H9 (cell line): ENCODE measurements at regions not wholly inside any gene's neighbourhood (a gene's known extent, or its start where the extent isn't known, plus 50 kb on each side); places are given as distances from the start of the nearest gene placed in this dataset.

Source experiments
- DNase-seq: peaks from one replicate; pipeline ENCODE4 v3.0.0-alpha.2; 2017
- H2AFZ ChIP-seq: one replicate; pipeline ENCODE4 v1.6.1; 2013; ENCODE audit warnings: mild to moderate bottlenecking, low read length, control low read depth, moderate library complexity
- H2AK5ac ChIP-seq: 2 replicates; pipeline ENCODE4 v1.6.1; 2013; ENCODE audit warnings: low read length, control low read depth, mixed read lengths; ENCODE audit not compliant: insufficient read length
- H2BK120ac ChIP-seq: one replicate; pipeline ENCODE4 v1.6.1; 2013; ENCODE audit warnings: low read depth, mild to moderate bottlenecking, low read length, control low read depth, inconsistent platforms; ENCODE audit not compliant: poor library complexity, severe bottlenecking
- H2BK12ac ChIP-seq: 2 replicates; pipeline ENCODE4 v1.6.1; 2013; ENCODE audit warnings: low read length, control low read depth, mixed read lengths, low read depth; ENCODE audit not compliant: insufficient read length
- H2BK15ac ChIP-seq: 2 replicates; pipeline ENCODE4 v1.6.1; 2013; ENCODE audit warnings: low read depth, low read length, control low read depth
- H2BK20ac ChIP-seq: one replicate; pipeline ENCODE4 v1.6.1; 2013; ENCODE audit warnings: low read depth, mild to moderate bottlenecking, low read length, control low read depth, inconsistent platforms; ENCODE audit not compliant: poor library complexity, severe bottlenecking
- H2BK5ac ChIP-seq: 2 replicates; pipeline ENCODE4 v1.6.1; 2013; ENCODE audit warnings: low read length, control low read depth, mixed read lengths; ENCODE audit not compliant: insufficient read length
- H3K14ac ChIP-seq: 2 replicates; pipeline ENCODE4 v1.6.1; 2013; ENCODE audit warnings: low read length, control low read depth; ENCODE audit not compliant: insufficient read depth
- H3K18ac ChIP-seq: 2 replicates; pipeline ENCODE4 v1.6.1; 2013; ENCODE audit warnings: low read depth, mild to moderate bottlenecking, mixed read lengths, low read length, control low read depth; ENCODE audit not compliant: insufficient read length
- H3K23ac ChIP-seq: 2 replicates; pipeline ENCODE4 v1.6.1; 2013; ENCODE audit warnings: low read length, control low read depth, mixed read lengths, low read depth; ENCODE audit not compliant: insufficient read length
- H3K23me2 ChIP-seq: 2 replicates; pipeline ENCODE4 v1.6.1; 2013; ENCODE audit warnings: low read depth, mild to moderate bottlenecking, mixed read lengths, low read length, control low read depth; ENCODE audit not compliant: insufficient read length, poor library complexity, severe bottlenecking
- H3K27ac ChIP-seq: 2 replicates; pipeline ENCODE4 v1.5.1; 2013; ENCODE audit warnings: low read length, control low read depth, mixed read lengths, low read depth; ENCODE audit not compliant: insufficient read length
- H3K27me3 ChIP-seq: 2 replicates; pipeline ENCODE4 v1.6.1; 2013; ENCODE audit warnings: low read length, control low read depth, inconsistent platforms; ENCODE audit not compliant: insufficient read depth
- H3K4ac ChIP-seq: 2 replicates; pipeline ENCODE4 v1.6.1; 2013; ENCODE audit warnings: low read depth, mild to moderate bottlenecking, control low read depth, inconsistent platforms, low read length, moderate library complexity
- H3K4me1 ChIP-seq: 2 replicates; pipeline ENCODE4 v1.6.1; 2013; ENCODE audit warnings: low read length, control low read depth, inconsistent platforms; ENCODE audit not compliant: insufficient read depth
- H3K4me2 ChIP-seq: 2 replicates; pipeline ENCODE4 v1.6.1; 2013; ENCODE audit warnings: low read length, control low read depth, mixed read lengths; ENCODE audit not compliant: insufficient read length, insufficient read depth
- H3K56ac ChIP-seq: 2 replicates; pipeline ENCODE4 v1.6.1; 2013; ENCODE audit warnings: low read depth, mild to moderate bottlenecking, mixed read lengths, low read length, control low read depth; ENCODE audit not compliant: insufficient read length
- H3K79me1 ChIP-seq: 2 replicates; pipeline ENCODE4 v1.6.1; 2013; ENCODE audit warnings: low read depth, mild to moderate bottlenecking, moderate library complexity, low read length, control low read depth, inconsistent platforms; ENCODE audit not compliant: insufficient read depth, poor library complexity, severe bottlenecking
- H3K79me2 ChIP-seq: 2 replicates; pipeline ENCODE4 v1.6.1; 2013; ENCODE audit warnings: low read length, control low read depth, inconsistent platforms; ENCODE audit not compliant: insufficient read depth
- H3K9ac ChIP-seq: 2 replicates; pipeline ENCODE4 v1.6.1; 2013; ENCODE audit warnings: low read length, control low read depth, mixed read lengths; ENCODE audit not compliant: insufficient read length; ENCODE audit errors: extremely low read depth
- H3K9me3 ChIP-seq: one replicate; pipeline ENCODE4 v1.6.1; 2013; ENCODE audit warnings: low read depth, low read length, inconsistent platforms; ENCODE audit not compliant: control insufficient read depth
- H3T11ph ChIP-seq: one replicate; pipeline ENCODE4 v1.6.1; 2013; ENCODE audit warnings: mild to moderate bottlenecking, low read length, control low read depth, inconsistent platforms
- H4K20me1 ChIP-seq: one replicate; pipeline ENCODE4 v1.6.1; 2013; ENCODE audit not compliant: control insufficient read depth, insufficient read length, insufficient read depth
- H4K5ac ChIP-seq: 2 replicates; pipeline ENCODE4 v1.6.1; 2013; ENCODE audit warnings: low read depth, mild to moderate bottlenecking, mixed read lengths, low read length, control low read depth; ENCODE audit not compliant: insufficient read length
- H4K8ac ChIP-seq: replicated peaks from 2 replicates; pipeline ENCODE4 v1.6.1; 2013; ENCODE audit warnings: low read length, control low read depth, mixed read lengths, low read depth; ENCODE audit not compliant: insufficient read length
- H4K91ac ChIP-seq: 2 replicates; pipeline ENCODE4 v1.6.1; 2013; ENCODE audit warnings: low read depth, mild to moderate bottlenecking, moderate library complexity, mixed read lengths, low read length, control low read depth; ENCODE audit not compliant: insufficient read length
- H3K27ac Mint-ChIP-seq, 3 experiments: 2 replicates in 2 of 3; 3 replicates in 1 of 3; pipeline ENCODE4 v1.8.0; 2020 to 2021; ENCODE audit warnings: mixed read lengths in 3 of 3, mild to moderate bottlenecking in 1 of 3, moderate library complexity in 1 of 3
- H3K27me3 Mint-ChIP-seq: 2 replicates; pipeline ENCODE4 v1.8.0; 2021; ENCODE audit warnings: low read depth, mild to moderate bottlenecking, moderate library complexity, mixed read lengths
- H3K36me3 Mint-ChIP-seq, 3 experiments: 2 replicates in 2 of 3; 3 replicates in 1 of 3; pipeline ENCODE4 v1.8.0; 2020 to 2021; ENCODE audit warnings: low read depth in 3 of 3, mixed read lengths in 3 of 3; ENCODE audit not compliant: insufficient read depth in 1 of 3
- H3K4me1 Mint-ChIP-seq, 2 experiments: 2 replicates each; pipeline ENCODE4 v1.8.0; 2020; ENCODE audit warnings: mixed read lengths in 2 of 2
- H3K4me3 Mint-ChIP-seq, 2 experiments: 2 replicates in 1 of 2; 3 replicates in 1 of 2; pipeline ENCODE4 v1.8.0; 2020 to 2021; ENCODE audit warnings: mild to moderate bottlenecking in 2 of 2, mixed read lengths in 2 of 2, moderate library complexity in 1 of 2
- H3K9me3 Mint-ChIP-seq, 2 experiments: 2 replicates in 1 of 2; 3 replicates in 1 of 2; pipeline ENCODE4 v1.8.0; 2020; ENCODE audit warnings: mild to moderate bottlenecking in 2 of 2, mixed read lengths in 2 of 2, moderate library complexity in 1 of 2
- WGBS: extraction: QIAGEN DNeasy Blood & Tissue Kit; methylation state at CpG from one replicate; pipeline ENCODE4 v1.1.7; 2013; ENCODE audit warnings: missing lambda C conversion rate, low lambda C conversion rate, mixed read lengths; ENCODE audit not compliant: insufficient read length; ENCODE audit errors: extremely low coverage; 5-methylcytosine and 5-hydroxymethylcytosine counted together
- TF ChIP-seq, protein P1 (sequence below): fragments of 200-600 bp; sonication (generic); conservative IDR thresholded peaks from 3 replicates; pipeline ENCODE4 v1.8.0; 2021; ENCODE audit warnings: antibody characterized with exemption, mild to moderate bottlenecking

DNA sequence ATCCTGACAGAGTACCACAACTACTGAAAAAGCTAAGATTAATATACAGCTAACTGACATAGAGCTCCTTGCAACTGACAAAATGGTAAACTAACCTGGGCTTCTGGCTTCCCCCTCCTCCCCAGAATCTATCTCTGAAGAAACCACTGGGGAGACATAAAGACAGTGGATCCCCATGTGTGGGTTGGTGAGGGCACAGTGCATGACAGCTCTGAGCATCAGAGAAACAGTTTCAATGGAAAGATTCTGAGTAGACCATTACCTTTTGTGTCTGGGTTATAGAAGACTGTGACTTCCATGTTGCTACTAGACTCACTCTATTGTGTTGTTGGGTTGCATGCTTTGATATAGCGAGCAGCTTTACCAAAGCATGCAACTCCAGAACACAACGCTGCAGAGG is 247.4 kb downstream of the EFCAB11 start:
- H2BK15ac ChIP-seq: no peak overlapping the region
- no peak overlapping the region for H3K27ac ChIP-seq
- H3K79me1 ChIP-seq: no peaks in the 10 kb centered on the region
- no peak overlapping the region for H2BK20ac ChIP-seq
- no peak overlapping the region for H4K8ac ChIP-seq
- H3K14ac ChIP-seq: no peak overlapping the region
- Mint-ChIP-seq H3K27me3 (peaks cover 32% of the 10 kb centered on the region), H3K4me3 (no peak overlapping the region), H3K4me1 (peaks cover 5 to 6% of the 10 kb centered on the region in 2 experiments), H3K27ac (no peak overlapping the region), H3K9me3 (peaks cover 12 to 22% of the 10 kb centered on the region in 2 experiments; a peak in 4 of 5 replicates), H3K36me3 (peaks cover 3 to 13% (median 13%) of the 10 kb centered on the region in 3 experiments; a peak in 6 of 7 replicates)
- no peak overlapping the region for H3K4me2 ChIP-seq
- H2AK5ac ChIP-seq: no peak overlapping the region
- no peak overlapping the region for H3T11ph ChIP-seq
- H4K5ac ChIP-seq: no peak overlapping the region
- H2BK5ac ChIP-seq: no peak overlapping the region
- H3K9me3 ChIP-seq: no peaks in the 10 kb centered on the region
- H2AFZ ChIP-seq: no peak overlapping the region
- no peak overlapping the region for H2BK120ac ChIP-seq
- DNase-seq: no peak
- no peak overlapping the region for H3K56ac ChIP-seq
- no peak overlapping the region for H3K23ac ChIP-seq
- H3K9ac ChIP-seq: no peak overlapping the region
- H2BK12ac ChIP-seq: no peak overlapping the region
- H4K91ac ChIP-seq: no peak overlapping the region
- WGBS: no CpG with 5 or more reads among the region's 2 CpGs
- no peaks in the 10 kb centered on the region for H3K79me2 ChIP-seq
- H4K20me1 ChIP-seq: no peaks in the 10 kb centered on the region
- no peaks in the 10 kb centered on the region for H3K23me2 ChIP-seq
- H3K4me1 ChIP-seq: no peaks in the 10 kb centered on the region
- no peak overlapping the region for H3K4ac ChIP-seq
- H3K18ac ChIP-seq: no peak overlapping the region
- no peaks in the 10 kb centered on the region; the same call in 1 of the 2 replicates for H3K27me3 ChIP-seq
- TF ChIP-seq, protein P1, sequence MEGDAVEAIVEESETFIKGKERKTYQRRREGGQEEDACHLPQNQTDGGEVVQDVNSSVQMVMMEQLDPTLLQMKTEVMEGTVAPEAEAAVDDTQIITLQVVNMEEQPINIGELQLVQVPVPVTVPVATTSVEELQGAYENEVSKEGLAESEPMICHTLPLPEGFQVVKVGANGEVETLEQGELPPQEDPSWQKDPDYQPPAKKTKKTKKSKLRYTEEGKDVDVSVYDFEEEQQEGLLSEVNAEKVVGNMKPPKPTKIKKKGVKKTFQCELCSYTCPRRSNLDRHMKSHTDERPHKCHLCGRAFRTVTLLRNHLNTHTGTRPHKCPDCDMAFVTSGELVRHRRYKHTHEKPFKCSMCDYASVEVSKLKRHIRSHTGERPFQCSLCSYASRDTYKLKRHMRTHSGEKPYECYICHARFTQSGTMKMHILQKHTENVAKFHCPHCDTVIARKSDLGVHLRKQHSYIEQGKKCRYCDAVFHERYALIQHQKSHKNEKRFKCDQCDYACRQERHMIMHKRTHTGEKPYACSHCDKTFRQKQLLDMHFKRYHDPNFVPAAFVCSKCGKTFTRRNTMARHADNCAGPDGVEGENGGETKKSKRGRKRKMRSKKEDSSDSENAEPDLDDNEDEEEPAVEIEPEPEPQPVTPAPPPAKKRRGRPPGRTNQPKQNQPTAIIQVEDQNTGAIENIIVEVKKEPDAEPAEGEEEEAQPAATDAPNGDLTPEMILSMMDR: no peak
